Neural progenitor cell (in vitro differentiated cells): ENCODE measurements at regions not wholly inside any gene's neighbourhood (a gene's known extent, or its start where the extent isn't known, plus 50 kb on each side); places are given as distances from the start of the nearest gene placed in this dataset.

Source experiments
- EZH2 ChIP-seq: fragments of 200-600 bp; sonication (generic); IDR thresholded peaks from 2 replicates; pipeline ENCODE4 v1.6.1; 2017; ENCODE audit warnings: antibody characterized with exemption, mild to moderate bottlenecking, moderate library complexity
- EZH2phosphoT487 ChIP-seq: fragments of 200-600 bp; sonication (generic); IDR thresholded peaks from 2 replicates; pipeline ENCODE4 v1.6.1; 2017; ENCODE audit warnings: antibody characterized with exemption
- TF ChIP-seq, protein P1 (sequence below): fragments of 200-600 bp; sonication (generic); IDR thresholded peaks from 2 replicates; pipeline ENCODE4 v1.5.1; 2017; ENCODE audit warnings: antibody characterized with exemption, mild to moderate bottlenecking

DNA sequence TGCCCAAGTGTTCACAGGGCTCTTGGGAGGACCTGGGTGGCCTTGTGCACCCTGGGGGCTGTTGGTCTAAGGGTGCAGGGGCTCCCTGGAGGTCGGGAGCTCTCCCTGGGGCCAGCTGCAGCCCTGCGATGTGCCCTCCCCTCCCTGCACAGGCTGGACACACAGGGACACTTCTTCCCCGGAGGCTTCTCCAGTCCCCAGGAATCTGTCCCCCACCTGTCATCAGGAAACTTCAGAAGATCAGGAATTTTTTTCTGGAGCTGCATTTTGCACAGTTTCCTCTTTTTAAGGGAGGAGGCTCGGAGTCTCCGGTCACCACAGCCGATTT is 66.9 kb upstream of the BHLHE23 start:
- TF ChIP-seq, protein P1, sequence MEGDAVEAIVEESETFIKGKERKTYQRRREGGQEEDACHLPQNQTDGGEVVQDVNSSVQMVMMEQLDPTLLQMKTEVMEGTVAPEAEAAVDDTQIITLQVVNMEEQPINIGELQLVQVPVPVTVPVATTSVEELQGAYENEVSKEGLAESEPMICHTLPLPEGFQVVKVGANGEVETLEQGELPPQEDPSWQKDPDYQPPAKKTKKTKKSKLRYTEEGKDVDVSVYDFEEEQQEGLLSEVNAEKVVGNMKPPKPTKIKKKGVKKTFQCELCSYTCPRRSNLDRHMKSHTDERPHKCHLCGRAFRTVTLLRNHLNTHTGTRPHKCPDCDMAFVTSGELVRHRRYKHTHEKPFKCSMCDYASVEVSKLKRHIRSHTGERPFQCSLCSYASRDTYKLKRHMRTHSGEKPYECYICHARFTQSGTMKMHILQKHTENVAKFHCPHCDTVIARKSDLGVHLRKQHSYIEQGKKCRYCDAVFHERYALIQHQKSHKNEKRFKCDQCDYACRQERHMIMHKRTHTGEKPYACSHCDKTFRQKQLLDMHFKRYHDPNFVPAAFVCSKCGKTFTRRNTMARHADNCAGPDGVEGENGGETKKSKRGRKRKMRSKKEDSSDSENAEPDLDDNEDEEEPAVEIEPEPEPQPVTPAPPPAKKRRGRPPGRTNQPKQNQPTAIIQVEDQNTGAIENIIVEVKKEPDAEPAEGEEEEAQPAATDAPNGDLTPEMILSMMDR, result no peak
- TF ChIP-seq EZH2 (no peak), EZH2phosphoT487 (no peak)
